Esophagus muscularis mucosa (tissue), 4 donors: ENCODE measurements at regions not wholly inside any gene's neighbourhood (a gene's known extent, or its start where the extent isn't known, plus 50 kb on each side); places are given as distances from the start of the nearest gene placed in this dataset.

Experiments used
- DNase-seq: peaks from one replicate; pipeline ENCODE4 v3.0.0-alpha.2; 2017; ENCODE audit errors: extremely low spot score
- H3K27ac ChIP-seq, 4 donors: fragments of 200-600 bp; sonication (generic); replicated peaks in 1 of 4; 1 replicate in 3 of 4; 2 replicates in 1 of 4; pipeline ENCODE4 v1.5.1; 2016 to 2019; ENCODE audit warnings: mild to moderate bottlenecking in 1 of 4
- H3K27me3 ChIP-seq, 4 donors: fragments of 200-600 bp; sonication (generic); one replicate each; pipeline versions ENCODE4 v1.5.1 to v1.6.0; 2016 to 2019
- H3K36me3 ChIP-seq, 4 donors: fragments of 200-600 bp; sonication (generic); one replicate each; pipeline ENCODE4 v1.5.1; 2016 to 2019
- H3K4me1 ChIP-seq, 4 donors: fragments of 200-600 bp; sonication (generic); one replicate each; pipeline ENCODE4 v1.5.1; 2016 to 2019
- H3K4me3 ChIP-seq, 4 donors: fragments of 200-600 bp; sonication (generic); 1 replicate in 2 of 4; 2 replicates in 2 of 4; pipeline ENCODE4 v1.5.1; 2016 to 2019; ENCODE audit warnings: mild to moderate bottlenecking in 4 of 4, moderate library complexity in 1 of 4
- H3K9me3 ChIP-seq, 4 donors: fragments of 200-600 bp; sonication (generic); 1 replicate in 3 of 4; 2 replicates in 1 of 4; pipeline ENCODE4 v1.5.1; 2016 to 2019
- EP300 ChIP-seq: sonication (generic); formaldehyde crosslinking; IDR thresholded peaks from one replicate; pipeline ENCODE4 v1.6.1; 2017; ENCODE audit warnings: antibody characterized with exemption
- POLR2A ChIP-seq: fragments of 450-650 bp; IDR thresholded peaks from one replicate; pipeline ENCODE4 v1.6.1; 2017; ENCODE audit warnings: antibody characterized with exemption, moderate library complexity, mild to moderate bottlenecking, low read depth
- POLR2AphosphoS5 ChIP-seq, 2 donors: sonication (generic); formaldehyde crosslinking; IDR thresholded peaks; one replicate each; pipeline ENCODE4 v1.6.1; 2017; ENCODE audit warnings: antibody characterized with exemption in 2 of 2
- WGBS: methylation state at CpG from one replicate; pipeline ENCODE4 v1.1.5; 2018; 5-methylcytosine and 5-hydroxymethylcytosine counted together
- intact Hi-C: fragments of 100-400 bp; cut with DNase I; formaldehyde crosslinking; loops from one replicate; pipeline ENCODE4 v1.15.1; 2023
- TF ChIP-seq, protein P1 (sequence below), 3 experiments: fragments of 200-600 bp in 2 of 3; fragments of 450-650 bp in 1 of 3; sonication (generic) in 2 of 3; IDR thresholded peaks; one replicate each; pipeline ENCODE4 v1.5.1; 2017 to 2019; ENCODE audit warnings: antibody characterized with exemption in 3 of 3, mild to moderate bottlenecking in 2 of 3, moderate library complexity in 1 of 3

DNA sequence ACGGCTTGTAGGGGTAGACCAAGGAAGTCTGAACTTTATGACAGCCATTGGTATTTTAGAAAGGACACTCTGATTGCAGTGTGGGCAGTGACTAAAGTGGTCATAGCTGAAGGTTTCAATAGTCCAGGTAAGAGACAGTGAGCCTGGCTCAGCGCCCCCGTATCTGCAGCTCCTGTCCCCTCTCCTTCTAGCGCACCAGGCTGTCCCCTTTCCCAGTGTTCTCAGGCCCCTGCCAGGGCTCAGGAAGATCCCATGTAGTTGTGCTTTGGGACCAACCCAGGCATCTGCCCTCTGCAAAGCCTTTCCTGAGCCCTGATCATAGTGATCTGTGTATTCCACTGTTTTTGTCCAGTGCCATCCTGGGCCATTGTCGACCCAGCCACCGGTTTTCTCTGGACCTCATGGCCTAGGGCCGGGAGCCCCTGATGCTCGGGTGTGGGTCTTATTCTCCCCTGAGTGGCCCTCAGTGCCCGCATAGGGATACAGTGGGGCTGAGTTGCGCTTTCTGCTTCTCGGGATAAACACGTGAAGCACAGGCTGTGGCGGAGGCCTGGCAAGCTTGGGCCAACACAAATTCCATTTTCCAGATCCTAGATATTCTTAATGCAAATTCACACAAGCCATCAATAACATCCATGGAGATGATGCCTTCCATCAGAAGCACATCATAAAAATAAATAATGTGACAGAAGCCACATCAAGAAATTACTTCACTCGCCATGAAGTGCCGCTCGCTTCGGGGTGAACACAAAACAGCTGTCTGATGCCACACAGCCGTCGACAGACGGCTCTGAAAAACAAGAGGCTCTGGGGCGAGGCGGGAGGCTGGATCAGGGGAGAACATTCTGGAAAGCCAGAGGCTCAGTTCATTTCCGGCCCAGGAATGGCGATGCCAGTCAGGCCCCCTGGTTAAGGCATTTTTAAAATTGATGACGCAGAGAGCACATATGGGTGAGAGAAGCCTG, 805.0 kb downstream of the TBC1D22A start:
- Histone ChIP-seq H3K4me3 (no peak overlapping the region), H3K36me3 (no peaks in the 10 kb centered on the region), H3K27ac (no peak overlapping the region), H3K4me1 (peaks cover 0 to 12% (median 8%) of the 10 kb centered on the region in 4 donors), H3K9me3 (no peaks in the 10 kb centered on the region), H3K27me3 (peaks cover 0 to 34% (median 0%) of the 10 kb centered on the region in 4 donors)
- no peak for DNase-seq
- TF ChIP-seq EP300 (no peak), POLR2A (no peak), POLR2AphosphoS5 (IDR thresholded peaks at IDR 0.05) (no peak)
- TF ChIP-seq, protein P1, sequence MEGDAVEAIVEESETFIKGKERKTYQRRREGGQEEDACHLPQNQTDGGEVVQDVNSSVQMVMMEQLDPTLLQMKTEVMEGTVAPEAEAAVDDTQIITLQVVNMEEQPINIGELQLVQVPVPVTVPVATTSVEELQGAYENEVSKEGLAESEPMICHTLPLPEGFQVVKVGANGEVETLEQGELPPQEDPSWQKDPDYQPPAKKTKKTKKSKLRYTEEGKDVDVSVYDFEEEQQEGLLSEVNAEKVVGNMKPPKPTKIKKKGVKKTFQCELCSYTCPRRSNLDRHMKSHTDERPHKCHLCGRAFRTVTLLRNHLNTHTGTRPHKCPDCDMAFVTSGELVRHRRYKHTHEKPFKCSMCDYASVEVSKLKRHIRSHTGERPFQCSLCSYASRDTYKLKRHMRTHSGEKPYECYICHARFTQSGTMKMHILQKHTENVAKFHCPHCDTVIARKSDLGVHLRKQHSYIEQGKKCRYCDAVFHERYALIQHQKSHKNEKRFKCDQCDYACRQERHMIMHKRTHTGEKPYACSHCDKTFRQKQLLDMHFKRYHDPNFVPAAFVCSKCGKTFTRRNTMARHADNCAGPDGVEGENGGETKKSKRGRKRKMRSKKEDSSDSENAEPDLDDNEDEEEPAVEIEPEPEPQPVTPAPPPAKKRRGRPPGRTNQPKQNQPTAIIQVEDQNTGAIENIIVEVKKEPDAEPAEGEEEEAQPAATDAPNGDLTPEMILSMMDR (IDR thresholded peaks at IDR 0.05): no peak
- 82% methylated on average over 25 of the region's 25 CpGs for WGBS
- intact Hi-C loops: no loop called here

DNA sequence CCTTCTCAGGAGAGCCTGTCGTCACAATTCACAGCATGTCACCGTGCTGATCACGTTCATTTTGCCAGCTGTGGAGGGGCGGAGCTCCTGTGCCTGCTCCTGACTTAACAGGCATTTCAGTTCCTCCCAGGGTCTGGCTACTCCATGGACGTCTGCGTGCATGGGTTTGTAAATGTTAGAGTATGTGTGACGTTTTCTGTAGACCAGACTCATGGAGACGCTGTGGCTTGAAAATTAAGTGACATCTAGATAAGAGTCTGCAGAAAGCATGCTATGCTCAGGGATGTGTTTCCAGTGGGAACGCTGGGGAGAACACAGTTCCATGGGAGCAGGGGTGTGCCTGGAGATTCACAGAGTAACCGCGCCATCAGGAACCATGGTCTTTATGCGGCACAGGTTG, 804.0 kb downstream of the TBC1D22A start:
- TF ChIP-seq POLR2AphosphoS5 (IDR thresholded peaks at IDR 0.05): no peak
- no peak for TF ChIP-seq POLR2A
- TF ChIP-seq, protein P1 (IDR thresholded peaks at IDR 0.05): no peak
- no peak for TF ChIP-seq EP300
- WGBS: 83% methylated on average over 12 of the region's 12 CpGs
- Histone ChIP-seq H3K27ac (no peak overlapping the region), H3K27me3 (peaks cover 0 to 42% (median 0%) of the 10 kb centered on the region in 4 donors), H3K4me3 (no peak overlapping the region), H3K9me3 (no peaks in the 10 kb centered on the region), H3K36me3 (no peaks in the 10 kb centered on the region), H3K4me1 (peaks cover 0 to 12% (median 8%) of the 10 kb centered on the region in 4 donors)
- intact Hi-C loops: no loop called here
- DNase-seq: no peak

DNA sequence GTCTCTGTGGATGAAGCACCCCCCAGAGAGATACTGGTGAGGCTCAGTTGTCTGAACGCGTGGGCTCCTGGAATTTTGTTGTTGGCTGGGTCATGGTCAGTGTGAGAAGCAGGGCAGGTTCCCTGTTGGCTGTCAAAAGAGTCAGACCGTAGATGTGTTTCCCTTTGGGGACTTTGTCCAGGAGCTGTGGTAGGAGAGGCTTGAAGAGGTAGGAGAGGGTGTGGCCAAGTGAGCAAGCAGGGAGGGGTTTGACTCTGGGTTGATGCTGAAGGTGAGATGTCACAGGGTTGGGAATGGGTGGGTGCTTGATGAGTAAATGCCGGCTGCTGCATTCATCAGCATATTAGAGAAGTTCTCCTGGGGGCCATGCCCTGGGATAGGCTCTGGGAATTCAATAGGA, 803.2 kb downstream of the TBC1D22A start:
- peaks cover 0 to 12% (median 8%) of the 10 kb centered on the region in 4 donors for H3K4me1 ChIP-seq
- H3K4me3 ChIP-seq: no peak overlapping the region
- 42% methylated on average over 4 of the region's 4 CpGs for whole genome bisulfite sequencing
- H3K27ac ChIP-seq: no peak overlapping the region
- TF ChIP-seq POLR2AphosphoS5 (IDR thresholded peaks at IDR 0.05) (no peak), EP300 (no peak), POLR2A (no peak)
- TF ChIP-seq, protein P1 (IDR thresholded peaks at IDR 0.05): no peak
- no peaks in the 10 kb centered on the region for H3K36me3 ChIP-seq
- H3K27me3 ChIP-seq: peaks cover 0 to 48% (median 0%) of the 10 kb centered on the region in 4 donors
- peak; percentile 85 for DNase-seq
- intact Hi-C loops: no loop called here
- no peaks in the 10 kb centered on the region for H3K9me3 ChIP-seq

DNA sequence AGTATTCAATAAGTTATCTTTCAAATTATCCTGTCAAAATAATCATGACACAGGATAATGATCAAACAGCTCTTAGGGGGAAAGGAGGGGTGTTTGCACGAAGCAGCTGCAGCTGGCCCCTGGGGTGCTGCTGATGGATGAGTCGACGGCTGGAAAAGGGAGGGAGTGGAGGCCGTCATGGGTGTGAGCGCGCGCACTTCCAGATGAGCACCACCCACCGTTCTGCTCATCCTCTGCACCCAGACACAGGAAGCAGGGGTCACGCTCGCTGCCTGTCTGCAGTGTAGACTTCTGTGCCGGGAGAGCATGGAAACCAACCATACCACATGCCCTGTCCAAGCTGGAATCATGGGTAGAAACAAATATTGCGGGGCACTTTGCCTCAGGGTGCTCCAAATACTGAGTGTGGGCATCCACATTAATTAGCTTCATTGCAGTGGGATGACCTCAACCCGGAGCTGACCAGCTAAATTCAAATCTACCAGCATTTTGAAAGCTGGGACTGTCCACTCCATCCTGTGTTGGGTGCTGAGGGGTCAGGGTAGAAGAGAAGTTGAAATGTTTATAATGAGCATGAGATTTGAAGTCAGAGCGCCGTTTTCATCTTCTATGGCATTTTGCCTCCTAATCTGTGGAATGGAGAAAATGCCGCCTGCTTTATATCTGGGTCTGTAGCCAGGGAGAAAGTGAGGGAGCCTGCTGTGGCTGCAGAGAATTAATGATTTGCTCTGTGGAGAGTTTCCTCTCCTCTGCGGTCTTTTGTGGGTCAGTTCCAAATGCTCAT, 802.4 kb downstream of the TBC1D22A start:
- H3K27ac ChIP-seq: no peak overlapping the region
- peaks cover 0 to 48% (median 0%) of the 10 kb centered on the region in 4 donors for H3K27me3 ChIP-seq
- no peak for TF ChIP-seq POLR2AphosphoS5 (IDR thresholded peaks at IDR 0.05)
- no peak for TF ChIP-seq POLR2A
- TF ChIP-seq, protein P1 (IDR thresholded peaks at IDR 0.05): no peak
- no peak overlapping the region for H3K4me3 ChIP-seq
- intact Hi-C loops: no loop called here
- H3K4me1 ChIP-seq: peaks cover 0 to 12% (median 8%) of the 10 kb centered on the region in 4 donors
- WGBS: 39% methylated on average over 17 of the region's 17 CpGs
- no peaks in the 10 kb centered on the region for H3K9me3 ChIP-seq
- H3K36me3 ChIP-seq: no peaks in the 10 kb centered on the region
- peak; percentile 90 for DNase-seq
